PFSK-1 (cell line): ENCODE measurements at regions not wholly inside any gene's neighbourhood (a gene's known extent, or its start where the extent isn't known, plus 50 kb on each side); places are given as distances from the start of the nearest gene placed in this dataset.

Experiments used
- FOXP2 ChIP-seq: optimal IDR thresholded peaks from 2 replicates; pipeline ENCODE3; 2011; ENCODE audit warnings: borderline replicate concordance, control low read depth, inconsistent platforms; ENCODE audit not compliant: insufficient read depth; ENCODE audit errors: extremely low read length, extremely low read depth
- POLR2AphosphoS5 ChIP-seq: IDR thresholded peaks from 2 replicates; pipeline ENCODE4 v1.6.1; 2012; ENCODE audit warnings: low read depth, mild to moderate bottlenecking, control low read depth, low read length, moderate library complexity
- REST ChIP-seq, 2 experiments: IDR thresholded peaks; 2 replicates each; pipeline versions ENCODE4 v1.6.1 to v1.8.0; 2011 to 2012; ENCODE audit warnings: low read depth in 2 of 2, low read length in 2 of 2, control low read depth in 1 of 2, inconsistent platforms in 1 of 2, mild to moderate bottlenecking in 1 of 2, moderate library complexity in 1 of 2; ENCODE audit not compliant: insufficient read depth in 1 of 2
- SIN3A ChIP-seq: IDR thresholded peaks from 2 replicates; pipeline ENCODE4 v1.6.1; 2012; ENCODE audit warnings: mild to moderate bottlenecking, low read length, moderate library complexity, borderline replicate concordance; ENCODE audit not compliant: insufficient read depth
- TAF1 ChIP-seq: IDR thresholded peaks from 2 replicates; pipeline ENCODE4 v1.6.1; 2012; ENCODE audit warnings: low read length, control low read depth, borderline replicate concordance; ENCODE audit not compliant: insufficient read depth

- no peak for TF ChIP-seq SIN3A
These were observed 1863.1 kb upstream of the WWC1 start for GRCh38 chr5:166428264-166428803.

- TF ChIP-seq REST (IDR thresholded peaks at IDR 0.05; ENCODE audit: insufficient read depth in 1 of 2, low read depth in 2 of 2, low read length in 2 of 2) = no peak
- no peak for TF ChIP-seq SIN3A
- TF ChIP-seq TAF1 = no peak
- TF ChIP-seq POLR2AphosphoS5 = no peak
- TF ChIP-seq FOXP2 = no peak
These were observed 1860.7 kb upstream of the WWC1 start for GRCh38 chr5:166430491-166431319.

GRCh38 chr5:166431456-166431855, 1860.0 kb upstream of the WWC1 start:
- no peak for TF ChIP-seq SIN3A
- no peak for TF ChIP-seq POLR2AphosphoS5
- no peak for TF ChIP-seq REST (IDR thresholded peaks at IDR 0.05; ENCODE audit: insufficient read depth in 1 of 2, low read depth in 2 of 2, low read length in 2 of 2)
- TF ChIP-seq TAF1 = no peak
- no peak for TF ChIP-seq FOXP2

GRCh38 chr5:166433679-166434078, 1857.8 kb upstream of the WWC1 start:
- TF ChIP-seq FOXP2 (no peak), POLR2AphosphoS5 (no peak), SIN3A (no peak), TAF1 (no peak), REST (IDR thresholded peaks at IDR 0.05; ENCODE audit: insufficient read depth in 1 of 2, low read depth in 2 of 2, low read length in 2 of 2) (no peak)

- no peak for TF ChIP-seq SIN3A
- TF ChIP-seq REST (IDR thresholded peaks at IDR 0.05; ENCODE audit: insufficient read depth in 1 of 2, low read depth in 2 of 2, low read length in 2 of 2) = no peak
- no peak for TF ChIP-seq TAF1
- TF ChIP-seq POLR2AphosphoS5 = no peak
- TF ChIP-seq FOXP2 = no peak
These were observed 1854.6 kb upstream of the WWC1 start for GRCh38 chr5:166436872-166437271.
